GM12872 (cell line): ENCODE measurements at regions not wholly inside any gene's neighbourhood (a gene's known extent, or its start where the extent isn't known, plus 50 kb on each side); places are given as distances from the start of the nearest gene placed in this dataset.

Experiments
- TF ChIP-seq, protein P1 (sequence below): IDR thresholded peaks from 3 replicates; pipeline ENCODE4 v1.5.1; 2011; ENCODE audit warnings: low read depth, mild to moderate bottlenecking, low read length, moderate library complexity; ENCODE audit not compliant: insufficient read depth

GRCh38 chr16:27618606-27619327, 68.8 kb downstream of the KATNIP start:
- TF ChIP-seq, protein P1, sequence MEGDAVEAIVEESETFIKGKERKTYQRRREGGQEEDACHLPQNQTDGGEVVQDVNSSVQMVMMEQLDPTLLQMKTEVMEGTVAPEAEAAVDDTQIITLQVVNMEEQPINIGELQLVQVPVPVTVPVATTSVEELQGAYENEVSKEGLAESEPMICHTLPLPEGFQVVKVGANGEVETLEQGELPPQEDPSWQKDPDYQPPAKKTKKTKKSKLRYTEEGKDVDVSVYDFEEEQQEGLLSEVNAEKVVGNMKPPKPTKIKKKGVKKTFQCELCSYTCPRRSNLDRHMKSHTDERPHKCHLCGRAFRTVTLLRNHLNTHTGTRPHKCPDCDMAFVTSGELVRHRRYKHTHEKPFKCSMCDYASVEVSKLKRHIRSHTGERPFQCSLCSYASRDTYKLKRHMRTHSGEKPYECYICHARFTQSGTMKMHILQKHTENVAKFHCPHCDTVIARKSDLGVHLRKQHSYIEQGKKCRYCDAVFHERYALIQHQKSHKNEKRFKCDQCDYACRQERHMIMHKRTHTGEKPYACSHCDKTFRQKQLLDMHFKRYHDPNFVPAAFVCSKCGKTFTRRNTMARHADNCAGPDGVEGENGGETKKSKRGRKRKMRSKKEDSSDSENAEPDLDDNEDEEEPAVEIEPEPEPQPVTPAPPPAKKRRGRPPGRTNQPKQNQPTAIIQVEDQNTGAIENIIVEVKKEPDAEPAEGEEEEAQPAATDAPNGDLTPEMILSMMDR = no peak

DNA sequence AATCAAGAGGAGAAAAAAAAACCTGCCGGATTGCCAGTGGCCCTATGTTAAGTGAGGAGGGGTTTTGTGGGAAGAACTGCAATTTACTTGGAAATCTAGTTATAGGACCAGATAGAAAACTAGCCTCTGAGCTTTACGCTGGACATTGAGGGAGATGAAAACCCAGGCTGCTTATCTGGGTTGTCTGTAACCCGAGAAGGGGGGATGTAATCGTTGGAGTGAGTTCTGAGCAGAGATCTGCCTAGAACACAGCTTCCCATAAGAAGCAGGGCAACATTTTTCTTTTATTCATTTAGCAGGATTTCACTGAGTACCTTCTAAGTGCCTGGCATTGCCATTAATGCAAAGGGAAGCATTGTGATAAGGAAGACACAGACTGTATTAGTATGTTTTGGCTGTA, 70.6 kb downstream of the KATNIP start:
- TF ChIP-seq, protein P1 = no peak

DNA sequence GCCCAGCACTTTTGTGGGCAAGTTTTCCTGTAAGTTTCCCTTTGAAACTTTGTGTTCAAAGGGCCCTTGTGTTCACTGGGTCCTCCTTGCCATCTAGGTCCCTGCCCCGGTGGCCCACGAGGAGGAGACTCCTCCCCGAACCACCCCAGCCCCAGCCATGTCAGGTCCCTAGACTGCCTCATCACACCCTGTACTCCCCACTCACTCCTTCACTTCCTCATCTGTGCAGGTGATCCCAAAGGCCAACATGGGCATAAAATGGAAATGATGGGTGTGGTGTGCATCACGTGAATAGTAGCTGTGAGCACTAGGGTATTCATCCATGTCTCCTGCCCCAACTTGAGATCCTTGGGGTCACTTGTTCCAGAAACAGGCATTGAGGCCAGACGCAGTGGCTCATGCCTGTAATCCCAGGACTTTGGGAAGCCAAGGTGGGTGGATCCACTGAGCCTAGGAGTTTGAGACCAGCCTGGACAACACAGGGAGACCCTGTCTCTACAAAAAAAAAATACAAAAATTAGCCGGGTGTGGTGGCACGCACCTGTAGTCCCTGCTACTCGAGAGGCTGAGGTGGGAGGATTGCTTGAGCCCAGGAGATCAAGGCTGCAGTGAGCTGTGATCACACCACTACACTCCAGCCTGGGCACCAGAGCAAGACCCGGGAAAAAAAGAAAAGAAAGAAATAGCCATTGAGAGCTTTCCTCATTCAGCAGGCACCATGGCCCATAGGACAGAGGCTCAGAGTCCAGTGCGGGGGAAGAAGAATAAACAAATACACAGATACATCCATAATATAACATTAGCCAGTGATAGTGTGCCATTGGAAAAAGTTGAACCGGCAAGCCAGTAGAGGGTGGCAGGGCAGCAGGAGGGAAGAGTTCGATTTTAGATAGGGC, 74.5 kb downstream of the KATNIP start:
- TF ChIP-seq, protein P1 = no peak

DNA sequence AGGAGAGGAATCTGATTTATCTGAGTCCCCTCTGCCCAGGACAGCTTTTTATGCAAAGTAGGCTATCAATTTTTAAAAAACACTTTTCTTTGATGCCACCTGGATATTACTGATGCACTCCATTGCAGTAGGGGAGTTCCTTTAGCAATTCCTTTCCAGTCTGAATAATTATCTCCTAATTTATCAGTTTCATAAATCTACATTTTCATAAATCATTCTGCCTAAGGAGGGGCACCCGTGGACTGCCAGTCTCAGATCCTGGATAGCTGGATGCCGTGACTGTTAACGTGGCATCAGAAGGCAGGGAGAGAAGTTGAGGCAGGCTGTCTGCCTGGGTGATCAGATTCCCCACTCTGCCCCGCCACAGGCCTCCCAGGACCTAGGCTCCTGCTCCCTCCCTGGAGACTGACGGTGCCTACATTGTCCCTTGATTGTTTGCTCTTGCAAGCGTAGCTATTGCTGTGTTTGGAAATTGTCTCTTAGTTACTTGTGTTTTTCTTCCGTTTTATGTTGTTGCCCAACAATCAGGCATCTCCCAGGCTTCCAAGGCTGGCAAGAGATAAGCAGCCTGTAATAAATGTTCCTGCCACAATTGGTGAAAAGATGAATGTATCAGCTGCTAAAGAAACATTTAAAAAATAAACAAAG, 75.2 kb downstream of the KATNIP start:
- TF ChIP-seq, protein P1 = no peak

DNA sequence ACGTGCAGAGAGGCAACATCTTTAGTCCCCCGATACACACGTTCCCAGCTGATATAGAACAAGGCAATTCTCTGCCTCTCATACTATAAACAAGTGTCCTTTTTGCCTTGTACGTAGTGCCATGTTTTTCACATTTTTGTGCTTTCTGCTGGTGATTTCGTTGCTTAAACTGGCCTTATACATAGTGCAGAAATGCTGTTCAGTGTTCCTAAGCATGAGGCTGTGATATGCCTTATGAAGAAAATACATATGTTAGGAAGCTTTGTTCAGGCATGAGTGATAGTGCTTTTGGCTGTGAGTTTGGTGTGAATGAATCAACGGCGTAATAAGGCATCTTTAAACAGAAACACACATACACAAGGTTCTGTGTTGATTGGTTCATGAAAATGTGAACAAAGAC, 77.2 kb downstream of the KATNIP start:
- TF ChIP-seq, protein P1 = no peak

- TF ChIP-seq, protein P1 = no peak
Measured at GRCh38 chr16:27628241-27628942, 78.4 kb downstream of the KATNIP start.
